Spleen (tissue), 7 donors: ENCODE measurements at regions not wholly inside any gene's neighbourhood (a gene's known extent, or its start where the extent isn't known, plus 50 kb on each side); places are given as distances from the start of the nearest gene placed in this dataset.

Source experiments
- POLR2A ChIP-seq, 3 donors: fragments of 450-650 bp; IDR thresholded peaks; one replicate each; pipeline ENCODE4 v1.5.1; 2017; ENCODE audit warnings: antibody characterized with exemption in 3 of 3, mild to moderate bottlenecking in 1 of 3
- POLR2AphosphoS5 ChIP-seq, 3 donors: sonication (generic); formaldehyde crosslinking; IDR thresholded peaks; one replicate each; pipeline ENCODE4 v1.5.1; 2017; ENCODE audit warnings: antibody characterized with exemption in 3 of 3
- TF ChIP-seq, protein P1 (sequence below), 11 experiments: fragments of 200-600 bp in 7 of 11; fragments of 450-650 bp in 4 of 11; sonication (generic) in 4 of 11; IDR thresholded peaks in 8 of 11; conservative IDR thresholded peaks in 3 of 11; 1 replicate in 7 of 11; 2 replicates in 4 of 11; pipeline versions ENCODE4 v1.4.0 to v1.8.0; 2016 to 2021; ENCODE audit warnings: antibody characterized with exemption in 11 of 11, inconsistent platforms in 4 of 11, mild to moderate bottlenecking in 1 of 11
- donor health status: DM: no; HTN: no; CAD: no; lungs with moderate emphysema.
- donor health status: DM: no; HTN: no; CAD: no.
- donor health status: DM: no; HTN: no; CAD: no.

DNA sequence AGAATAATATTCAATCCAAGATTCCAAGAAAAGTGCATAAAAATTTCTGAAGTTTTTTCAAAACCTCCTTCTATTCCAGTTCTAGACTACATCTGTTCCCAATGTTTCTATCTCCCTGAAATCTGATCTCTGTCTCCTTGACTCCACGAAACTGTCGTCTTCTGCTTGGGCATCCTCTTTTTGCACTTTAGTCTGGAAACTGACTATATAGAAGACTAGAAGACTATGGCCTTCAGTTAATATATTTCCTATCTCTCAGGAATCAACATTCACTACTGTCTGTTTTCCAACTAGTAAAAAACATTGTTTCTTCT lies 745.4 kb upstream of the ADGRB3 start:
- TF ChIP-seq, protein P1, sequence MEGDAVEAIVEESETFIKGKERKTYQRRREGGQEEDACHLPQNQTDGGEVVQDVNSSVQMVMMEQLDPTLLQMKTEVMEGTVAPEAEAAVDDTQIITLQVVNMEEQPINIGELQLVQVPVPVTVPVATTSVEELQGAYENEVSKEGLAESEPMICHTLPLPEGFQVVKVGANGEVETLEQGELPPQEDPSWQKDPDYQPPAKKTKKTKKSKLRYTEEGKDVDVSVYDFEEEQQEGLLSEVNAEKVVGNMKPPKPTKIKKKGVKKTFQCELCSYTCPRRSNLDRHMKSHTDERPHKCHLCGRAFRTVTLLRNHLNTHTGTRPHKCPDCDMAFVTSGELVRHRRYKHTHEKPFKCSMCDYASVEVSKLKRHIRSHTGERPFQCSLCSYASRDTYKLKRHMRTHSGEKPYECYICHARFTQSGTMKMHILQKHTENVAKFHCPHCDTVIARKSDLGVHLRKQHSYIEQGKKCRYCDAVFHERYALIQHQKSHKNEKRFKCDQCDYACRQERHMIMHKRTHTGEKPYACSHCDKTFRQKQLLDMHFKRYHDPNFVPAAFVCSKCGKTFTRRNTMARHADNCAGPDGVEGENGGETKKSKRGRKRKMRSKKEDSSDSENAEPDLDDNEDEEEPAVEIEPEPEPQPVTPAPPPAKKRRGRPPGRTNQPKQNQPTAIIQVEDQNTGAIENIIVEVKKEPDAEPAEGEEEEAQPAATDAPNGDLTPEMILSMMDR (IDR thresholded peaks at IDR 0.05 in 8 of 11, conservative IDR thresholded peaks at IDR 0.05 in 3 of 11): no peak
- TF ChIP-seq POLR2AphosphoS5 (IDR thresholded peaks at IDR 0.05) (no peak), POLR2A (IDR thresholded peaks at IDR 0.05) (no peak)
